ENCODE measurements at regions not wholly inside any gene's neighbourhood (a gene's known extent, or its start where the extent isn't known, plus 50 kb on each side); places are given as distances from the start of the nearest gene placed in this dataset.

DNA sequence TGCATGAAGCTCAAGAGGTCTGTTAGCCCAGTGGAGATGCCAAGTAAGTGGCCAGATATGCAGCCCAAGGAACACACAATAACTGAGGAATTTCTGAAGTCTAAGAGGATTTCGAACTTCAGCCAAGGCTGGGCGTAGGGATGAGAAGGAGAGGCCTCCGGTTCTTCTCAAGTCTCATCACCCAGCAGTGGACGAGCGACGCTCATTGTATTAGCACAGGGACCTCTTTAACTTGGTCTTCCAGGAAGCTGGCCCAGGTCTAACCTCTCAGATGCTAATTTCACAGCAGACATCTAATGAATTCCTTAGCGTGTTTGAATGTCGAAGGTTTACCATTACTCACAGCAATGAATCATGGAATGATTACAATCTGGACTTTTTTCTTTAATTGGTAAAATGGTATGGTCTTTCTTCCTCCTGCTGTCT, 85.0 kb downstream of the HES1 start:
- TF ChIP-seq POLR2A (IDR thresholded peaks at IDR 0.05; ENCODE audit: low read depth, low read length) (no peak), POLR2AphosphoS5 (IDR thresholded peaks at IDR 0.05; ENCODE audit: low read depth, low read length) (no peak)
